ENCODE measurements at regions not wholly inside any gene's neighbourhood (a gene's known extent, or its start where the extent isn't known, plus 50 kb on each side); places are given as distances from the start of the nearest gene placed in this dataset.

- H2BK12ac ChIP-seq (ENCODE audit: low read depth, low read length) = no peak overlapping the region
- no peaks in the 10 kb centered on the region for H3K4me1 ChIP-seq (replicated peaks in 1 of 4; ENCODE audit: control insufficient read depth in 3 of 4, insufficient read depth in 4 of 4, low read length in 3 of 4)
- 0 out of 2 replicates have a peak, but pooled peaks cover 2% of the 10 kb centered on the region for H3K23me2 ChIP-seq (ENCODE audit: low read depth, low read length)
- no peak overlapping the region for H3K56ac ChIP-seq (replicated peaks; ENCODE audit: insufficient read length, low read depth, low read length)
- no peak overlapping the region for H2BK120ac ChIP-seq (replicated peaks; ENCODE audit: low read depth, low read length)
- no peak overlapping the region for H4K91ac ChIP-seq (replicated peaks; ENCODE audit: insufficient read length, low read length)
- no peak overlapping the region for H2BK5ac ChIP-seq (ENCODE audit: low read depth, low read length)
- H4K8ac ChIP-seq (ENCODE audit: extremely low read depth, insufficient read depth, low read length) = no peak overlapping the region
- no peak overlapping the region for H3K4me3 ChIP-seq (ENCODE audit: extremely low read depth in 1 of 4, insufficient read depth in 2 of 4, low read depth in 3 of 4, low read length in 4 of 4)
- no peak overlapping the region for H3K4ac ChIP-seq (replicated peaks; ENCODE audit: insufficient read length, low read depth, low read length)
- CTCF ChIA-PET (ENCODE audit: partially characterized antibody) = no interaction called here
- 92% methylated on average over 4 of the region's 4 CpGs; no CpG with 5 or more reads in 1 of the 2 experiments for WGBS, 2 experiments (ENCODE audit: extremely low coverage in 1 of 2, insufficient coverage in 1 of 2, insufficient read length in 1 of 2, insufficient replicate concordance in 2 of 2, low coverage in 1 of 2, low lambda C conversion rate in 2 of 2, missing lambda C conversion rate in 1 of 2)
- H3K79me2 ChIP-seq (ENCODE audit: control insufficient read depth in 1 of 2, insufficient read depth in 2 of 2, low read length in 2 of 2) = no peaks in the 10 kb centered on the region
- H3K36me3 ChIP-seq (ENCODE audit: control insufficient read depth in 2 of 4, insufficient read depth in 4 of 4, low read length in 3 of 4) = no peaks in the 10 kb centered on the region
- no peak overlapping the region for H3K23ac ChIP-seq (ENCODE audit: insufficient read length)
- POLR2A ChIA-PET (ENCODE audit: partially characterized antibody) = no interaction called here
- no peaks in the 10 kb centered on the region for H3K9me3 ChIP-seq (ENCODE audit: insufficient read depth in 2 of 2, low read depth in 1 of 2, low read length in 1 of 2)
- no peak overlapping the region for H4K5ac ChIP-seq (ENCODE audit: insufficient read length, low read depth, low read length)
- no peak overlapping the region for H2BK20ac ChIP-seq (ENCODE audit: low read length)
- no peak overlapping the region for H3K18ac ChIP-seq (ENCODE audit: extremely low read depth, low read length)
- H2BK15ac ChIP-seq (ENCODE audit: low read length) = no peak overlapping the region
- no peak overlapping the region for H2AFZ ChIP-seq (ENCODE audit: low read length)
- H2AK5ac ChIP-seq (ENCODE audit: low read depth, low read length) = no peak overlapping the region
- H3K27ac ChIP-seq (ENCODE audit: low read depth, low read length) = no peak overlapping the region
- H3K14ac ChIP-seq (ENCODE audit: insufficient read length) = no peak overlapping the region
- FAIRE-seq = no peak
- no peaks in the 10 kb centered on the region for H3K79me1 ChIP-seq (ENCODE audit: low read depth, low read length)
- no peak for DNase-seq (ENCODE audit: low read depth in 1 of 2, low spot score in 2 of 2)
- no peaks in the 10 kb centered on the region for H4K20me1 ChIP-seq (replicated peaks in 1 of 2; ENCODE audit: control insufficient read depth in 1 of 2, insufficient read depth in 2 of 2, low read length in 2 of 2)
- no peak overlapping the region for H3K9ac ChIP-seq (replicated peaks in 1 of 4; ENCODE audit: extremely low read depth in 1 of 4, low read depth in 3 of 4, low read length in 3 of 4)
- no peak overlapping the region for H3K4me2 ChIP-seq (ENCODE audit: insufficient read depth in 1 of 2, low read depth in 2 of 2, low read length in 2 of 2)
- H3K27me3 ChIP-seq (replicated peaks in 1 of 4; ENCODE audit: control insufficient read depth in 3 of 4, extremely low read depth in 1 of 4, insufficient read depth in 3 of 4, low read length in 3 of 4) = peaks cover 0 to 1% (median 0%) of the 10 kb centered on the region in 4 experiments; a peak in 1 of 7 replicates
- TF ChIP-seq SP1 (IDR thresholded peaks at IDR 0.05; ENCODE audit: low read depth, low read length) (no peak), SAP30 (IDR thresholded peaks at IDR 0.05; ENCODE audit: insufficient read depth, insufficient replicate concordance, low read length) (no peak), CBX8 (IDR thresholded peaks at IDR 0.05; ENCODE audit: borderline replicate concordance, low read depth, low read length) (no peak), TBP (IDR thresholded peaks at IDR 0.05; ENCODE audit: low read depth, low read length) (no peak), CBX5 (IDR thresholded peaks at IDR 0.05; ENCODE audit: low read depth, low read length) (no peak), TAF7 (optimal IDR thresholded peaks at IDR 0.05; ENCODE audit: borderline replicate concordance, low read depth, low read length) (no peak), RAD21 (IDR thresholded peaks at IDR 0.05 in 1 of 2, conservative IDR thresholded peaks at IDR 0.05 in 1 of 2; ENCODE audit: low read depth in 2 of 2, low read length in 2 of 2) (no peak), SUZ12 (IDR thresholded peaks at IDR 0.05; ENCODE audit: low read length) (no peak), HDAC6 (IDR thresholded peaks at IDR 0.05; ENCODE audit: low read depth, low read length) (no peak), MAFK (IDR thresholded peaks at IDR 0.05; ENCODE audit: low read depth, low read length) (no peak), FOSL1 (IDR thresholded peaks at IDR 0.05; ENCODE audit: insufficient read depth, low read depth, low read length) (no peak), SIX5 (IDR thresholded peaks at IDR 0.05; ENCODE audit: low read depth, low read length) (no peak), JUN (IDR thresholded peaks at IDR 0.05; ENCODE audit: low read depth, low read length) (no peak), USF2 (IDR thresholded peaks at IDR 0.05; ENCODE audit: low read length) (no peak)
Observed at GRCh38 chr20:40101560-40101959, 587.5 kb downstream of the MAFB start.
